GM21619 (cell line): ENCODE measurements at regions not wholly inside any gene's neighbourhood (a gene's known extent, or its start where the extent isn't known, plus 50 kb on each side); places are given as distances from the start of the nearest gene placed in this dataset.

Experiments used
- ATAC-seq: cut with Tn5 transposase; IDR thresholded peaks from one replicate; pipeline ENCODE4 v1.9.1; 2021; ENCODE audit not compliant: unreplicated experiment

DNA sequence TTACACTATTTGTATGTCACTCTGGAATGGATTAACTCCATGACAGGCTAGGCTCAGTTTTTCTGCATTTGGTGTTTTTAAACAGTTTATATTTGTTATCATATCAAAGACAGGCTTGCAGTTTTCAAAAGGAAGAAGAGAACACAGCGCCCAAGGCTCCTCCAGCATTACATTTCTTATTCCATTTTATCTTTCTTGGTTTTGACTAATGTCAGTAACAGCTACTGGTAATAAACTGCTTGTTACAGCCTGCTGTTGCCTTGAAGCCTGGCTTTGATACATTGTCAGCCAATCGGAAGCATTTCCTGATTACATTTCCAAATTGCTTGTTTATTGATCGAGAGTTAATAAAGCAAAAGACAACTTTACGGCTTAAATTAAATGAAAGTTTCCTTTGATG, 166.0 kb upstream of the MDFIC start:
- ATAC-seq: no peak

DNA sequence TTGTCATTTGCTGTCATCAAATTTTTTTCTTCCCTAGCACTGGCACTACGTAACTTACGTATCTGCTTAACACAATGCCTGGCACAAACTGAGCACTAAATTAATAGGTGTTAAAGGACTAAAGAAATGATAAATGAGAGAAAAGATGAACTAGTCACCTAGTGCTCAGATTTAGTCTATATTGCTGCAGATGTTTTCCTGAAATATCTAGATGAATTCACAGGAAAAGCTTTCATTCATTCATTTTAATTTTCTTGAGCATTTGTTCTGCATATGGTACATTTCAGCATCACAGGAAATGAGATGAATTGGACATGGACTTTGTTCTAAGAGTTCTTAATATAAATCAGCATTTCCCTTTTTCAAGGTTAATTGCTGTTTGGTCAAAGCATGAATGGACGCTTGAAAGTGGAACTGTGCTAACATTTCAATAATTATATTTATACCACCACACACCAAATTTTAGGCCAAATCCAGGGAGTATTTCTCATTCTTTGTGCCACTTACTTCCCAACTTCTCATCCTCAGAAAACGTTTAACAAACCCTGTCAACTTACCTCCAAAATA, 163.2 kb upstream of the MDFIC start:
- ATAC-seq: no peak

DNA sequence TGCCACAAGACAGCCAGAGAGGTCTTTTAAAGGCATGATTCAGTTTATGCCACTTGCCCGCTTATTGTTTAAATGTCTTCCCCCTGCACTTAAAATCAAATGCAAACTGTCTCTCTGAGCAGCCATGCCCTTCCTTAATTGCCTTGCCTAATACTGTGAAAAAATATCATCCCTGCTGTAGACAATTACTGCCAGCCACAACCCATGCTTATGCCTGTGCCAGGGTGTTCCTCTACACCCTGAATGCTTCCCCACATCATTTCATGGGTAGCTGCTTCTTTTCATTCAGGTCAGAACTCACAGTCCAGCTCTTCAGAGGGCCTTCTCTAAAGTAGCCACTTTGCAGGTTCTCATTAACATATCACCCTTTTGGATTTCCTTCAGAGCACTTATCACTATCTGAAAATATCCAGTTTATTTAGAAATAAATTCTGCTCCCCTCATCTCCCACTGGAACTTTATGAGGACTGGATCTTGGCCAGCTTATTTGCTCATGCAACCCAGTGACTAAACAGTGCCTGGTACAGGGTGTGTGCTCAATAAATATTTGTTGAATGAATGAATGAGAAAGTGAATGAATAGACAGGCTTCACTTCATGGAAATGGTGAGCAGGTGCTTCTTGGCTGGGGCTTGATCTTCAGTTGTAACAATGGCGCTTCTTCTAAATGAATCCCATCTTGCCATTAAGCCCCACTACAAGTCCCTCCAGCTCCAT, 162.4 kb upstream of the MDFIC start:
- ATAC-seq: no peak

DNA sequence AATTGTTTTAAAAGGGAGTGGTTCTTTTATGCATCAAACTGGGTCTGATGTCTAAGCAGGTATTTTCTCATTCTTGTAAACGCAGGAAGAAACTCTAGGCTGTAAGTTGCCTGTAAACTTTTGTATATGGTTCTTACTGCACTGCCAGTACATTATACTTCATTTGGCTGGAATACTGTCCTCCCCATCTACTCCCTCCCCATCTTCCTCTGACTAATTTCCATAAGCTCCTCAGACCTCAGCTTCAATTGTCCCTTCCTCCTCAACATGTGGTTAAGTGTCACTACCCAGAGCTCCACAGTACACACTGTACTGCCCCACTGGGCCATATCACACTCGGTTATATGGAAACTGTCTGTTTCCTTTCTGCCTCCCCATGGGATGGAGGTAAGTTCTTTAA, 161.4 kb upstream of the MDFIC start:
- no peak for ATAC-seq

DNA sequence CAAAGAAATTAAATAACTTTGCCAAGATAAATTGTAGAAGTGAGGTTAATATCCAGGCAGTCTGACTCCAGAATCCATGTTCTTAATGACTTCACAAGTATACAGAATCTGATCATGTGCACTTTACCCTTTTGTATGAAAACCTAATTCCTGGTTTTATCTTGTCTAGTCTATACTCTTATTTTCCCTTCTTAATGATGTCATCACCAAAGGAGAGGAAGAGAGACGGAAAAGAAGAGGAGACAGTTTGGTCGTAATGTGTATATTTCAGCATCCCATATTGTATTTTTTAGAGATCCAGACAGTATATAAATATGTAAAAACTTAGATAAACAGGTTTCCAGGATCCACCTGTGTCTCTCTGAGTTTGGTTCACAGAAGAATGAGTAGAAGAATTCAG, 159.9 kb upstream of the MDFIC start:
- ATAC-seq: no peak

DNA sequence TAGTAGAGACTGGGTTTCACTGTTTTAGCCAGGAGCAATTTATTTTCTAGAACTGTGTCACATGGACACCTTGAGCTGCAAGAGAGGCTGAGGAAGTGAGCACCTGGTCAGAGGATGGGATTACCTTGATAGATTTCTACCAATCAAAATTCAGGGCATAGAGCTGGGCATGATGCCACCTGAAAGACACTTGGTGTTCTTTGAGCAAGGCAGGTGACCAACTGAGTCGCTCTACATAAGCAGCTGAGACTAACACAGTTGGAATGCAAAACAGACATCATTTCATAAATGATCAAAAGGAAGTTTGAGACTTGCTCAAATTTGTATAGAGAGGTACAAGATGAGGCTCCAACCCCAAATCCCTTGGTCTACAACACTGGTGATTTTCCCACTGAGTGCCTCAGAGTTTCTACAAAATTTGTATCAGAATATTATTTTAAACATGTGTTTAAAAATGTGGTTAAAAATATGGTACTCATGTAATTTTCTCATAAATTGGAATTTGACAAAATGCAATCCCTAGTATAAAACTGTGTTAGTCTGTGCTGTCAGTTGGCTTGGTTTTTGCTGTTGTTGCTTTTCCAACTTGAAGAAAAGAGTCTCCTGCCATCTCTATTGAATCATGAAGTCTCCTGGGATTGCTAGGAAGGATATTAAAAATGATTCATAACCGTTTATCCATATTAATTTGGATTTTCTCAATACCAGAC, 156.4 kb upstream of the MDFIC start:
- ATAC-seq: no peak

DNA sequence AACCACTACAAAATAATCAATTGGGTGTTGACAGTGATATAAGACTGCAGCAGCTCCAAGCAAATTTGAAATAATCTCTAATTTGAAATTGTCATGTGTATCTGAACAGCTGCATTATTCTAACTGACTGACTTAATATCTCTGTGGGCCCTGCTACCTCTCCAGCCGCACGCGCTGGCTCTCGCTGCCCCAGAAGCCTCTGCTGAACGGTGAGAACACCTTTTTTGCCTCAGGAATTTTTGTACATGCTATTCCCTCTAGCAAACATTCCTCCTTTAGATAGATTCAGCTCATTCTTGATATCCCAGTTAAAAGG, 155.9 kb upstream of the MDFIC start:
- ATAC-seq: no peak

DNA sequence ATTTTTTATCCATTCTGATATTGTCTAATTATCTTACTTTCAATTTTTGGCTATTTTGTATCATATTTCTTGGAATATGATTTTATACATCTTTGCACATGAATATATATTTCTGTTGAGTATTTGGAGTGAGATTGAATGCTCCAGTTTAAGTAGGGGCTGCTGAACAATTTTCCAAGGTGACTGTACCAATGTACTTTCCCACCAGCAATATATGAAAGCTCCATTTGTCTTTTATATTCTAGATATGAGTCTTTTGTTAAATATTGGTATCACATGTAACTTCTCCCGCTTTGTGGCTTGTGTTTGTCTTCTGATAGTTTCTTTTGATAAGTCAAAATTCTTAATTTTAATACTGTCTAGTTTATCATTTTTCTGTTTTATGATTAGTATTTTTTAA, 144.6 kb upstream of the MDFIC start:
- ATAC-seq: no peak

DNA sequence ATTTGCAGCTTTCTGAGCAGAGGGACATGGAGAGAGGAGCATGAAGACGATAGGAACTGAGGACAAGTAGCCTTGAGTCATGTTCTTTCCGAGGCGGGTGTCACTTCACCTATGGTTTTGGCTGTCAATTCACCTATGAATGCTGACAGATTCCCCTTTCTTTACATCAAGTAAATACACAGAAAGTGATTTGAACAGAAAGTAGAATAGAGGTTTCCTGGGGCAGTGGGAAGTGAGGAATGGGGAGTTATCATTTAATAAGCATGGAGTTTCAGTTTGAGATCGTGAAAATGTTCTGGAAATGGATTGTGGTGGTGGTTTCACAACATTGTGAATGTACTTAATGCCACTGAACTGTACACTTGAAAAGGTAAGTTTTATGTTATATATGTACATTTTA, 138.4 kb upstream of the MDFIC start:
- ATAC-seq: no peak

DNA sequence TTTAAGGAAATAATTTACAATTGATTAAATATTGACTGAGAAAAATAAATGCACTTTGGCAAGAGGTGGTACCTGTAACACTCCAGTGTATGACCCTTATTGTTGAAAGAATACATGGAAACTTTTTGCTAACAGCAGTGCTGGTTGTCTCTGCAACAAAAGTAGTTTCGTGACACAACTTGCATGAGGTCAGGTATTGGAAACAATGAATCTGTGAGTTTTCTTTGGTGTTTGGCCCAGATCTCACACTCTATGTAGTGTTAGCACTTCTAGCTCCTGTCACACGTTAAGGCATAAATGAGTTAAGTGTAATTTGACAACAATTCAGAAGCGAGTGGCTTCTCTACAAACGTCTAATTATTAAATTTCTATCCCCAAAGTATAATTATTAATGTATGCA, 137.7 kb upstream of the MDFIC start:
- ATAC-seq: no peak

DNA sequence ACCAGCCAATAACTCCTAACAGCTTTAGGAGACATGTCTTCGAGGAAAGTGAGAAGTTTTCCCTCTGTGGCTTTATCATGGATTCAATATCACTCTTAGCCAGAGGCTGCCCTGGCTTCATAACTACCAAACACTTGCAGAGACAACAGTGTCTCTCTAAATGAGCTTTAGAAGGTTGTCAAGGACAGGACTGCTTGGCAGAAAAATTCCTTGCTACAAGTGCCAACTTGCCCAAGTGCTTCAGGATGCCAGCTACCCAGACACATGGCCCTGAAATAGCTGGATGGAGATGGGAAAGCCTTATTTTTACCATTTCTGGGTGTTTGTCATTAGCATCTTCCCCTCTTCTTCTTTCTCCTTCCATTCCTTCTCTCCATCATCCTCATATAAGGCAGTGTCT, 137.1 kb upstream of the MDFIC start:
- ATAC-seq: no peak

DNA sequence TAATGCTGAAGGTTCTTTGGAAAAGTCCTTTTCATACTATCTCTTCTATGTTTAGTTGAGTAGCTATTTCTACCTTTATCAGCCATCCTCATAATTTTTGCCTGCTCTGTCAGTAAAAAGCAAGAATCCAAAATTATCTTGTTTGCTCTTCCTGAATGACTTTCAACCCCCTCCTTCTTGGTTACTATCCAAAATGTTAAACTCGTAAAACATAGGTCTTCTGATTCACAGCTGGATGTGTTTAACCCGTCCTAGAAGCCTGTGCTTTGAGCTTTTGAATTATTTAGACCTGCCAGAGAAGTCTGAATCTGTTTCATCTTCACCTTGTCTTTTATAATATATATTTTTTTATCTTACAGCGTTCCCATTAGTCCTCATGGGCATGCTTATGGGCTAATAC, 136.4 kb upstream of the MDFIC start:
- ATAC-seq: no peak

DNA sequence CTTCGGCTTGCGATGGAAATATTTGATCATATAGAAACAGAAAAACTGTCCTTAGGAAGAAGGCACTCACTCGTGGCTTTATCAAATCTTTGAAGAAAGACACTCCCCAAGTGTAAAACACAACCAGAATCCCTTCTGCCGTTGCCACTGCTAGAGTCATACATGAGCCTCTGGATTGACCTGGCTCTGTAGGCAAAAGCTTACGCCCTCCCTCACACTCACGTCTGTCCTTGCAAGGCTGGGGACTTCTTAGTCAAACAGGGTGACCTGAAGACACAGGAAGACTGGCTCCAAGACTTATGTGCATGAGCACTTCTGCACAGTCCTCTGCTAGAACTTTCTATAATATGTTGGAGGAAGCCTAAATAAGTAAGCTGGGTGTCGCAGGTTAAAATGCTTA, 135.4 kb upstream of the MDFIC start:
- ATAC-seq: no peak

DNA sequence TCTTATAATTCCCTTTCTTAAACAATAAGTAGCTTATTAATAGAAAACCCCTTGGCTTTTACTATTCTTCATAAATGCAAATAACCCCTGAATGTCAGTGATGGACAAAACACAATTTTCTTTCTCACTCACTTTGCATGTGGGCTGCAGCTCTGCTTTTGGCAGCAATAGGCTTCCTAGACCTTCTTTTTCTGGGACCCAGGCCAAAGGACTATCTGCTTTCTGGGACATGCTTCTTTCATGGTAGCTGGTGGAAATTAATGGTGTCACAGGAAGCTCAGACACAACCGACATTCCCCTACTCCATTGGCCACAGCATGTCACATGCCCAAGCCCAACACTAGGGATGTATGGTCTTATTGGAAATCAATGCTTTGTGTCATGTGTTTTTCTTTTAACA, 134.3 kb upstream of the MDFIC start:
- no peak for ATAC-seq

DNA sequence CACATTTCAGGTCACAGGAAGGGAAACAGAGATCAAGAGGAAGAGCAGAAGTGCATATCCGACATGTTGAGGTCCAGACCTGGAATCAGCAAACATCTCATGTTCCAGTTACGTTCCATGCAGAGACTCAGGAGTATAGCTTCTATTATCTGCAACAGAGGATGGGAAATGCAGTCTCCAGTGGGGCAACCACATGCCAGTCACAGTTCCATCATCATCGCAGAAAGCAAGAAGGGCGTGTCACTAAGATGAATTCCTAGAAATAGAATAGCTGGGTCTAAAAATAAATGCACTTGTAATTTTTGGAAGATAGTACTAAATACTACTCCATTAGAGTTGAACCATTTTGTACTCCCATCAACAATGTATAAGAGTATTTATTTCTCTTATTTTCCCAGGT, 133.2 kb upstream of the MDFIC start:
- no peak for ATAC-seq

DNA sequence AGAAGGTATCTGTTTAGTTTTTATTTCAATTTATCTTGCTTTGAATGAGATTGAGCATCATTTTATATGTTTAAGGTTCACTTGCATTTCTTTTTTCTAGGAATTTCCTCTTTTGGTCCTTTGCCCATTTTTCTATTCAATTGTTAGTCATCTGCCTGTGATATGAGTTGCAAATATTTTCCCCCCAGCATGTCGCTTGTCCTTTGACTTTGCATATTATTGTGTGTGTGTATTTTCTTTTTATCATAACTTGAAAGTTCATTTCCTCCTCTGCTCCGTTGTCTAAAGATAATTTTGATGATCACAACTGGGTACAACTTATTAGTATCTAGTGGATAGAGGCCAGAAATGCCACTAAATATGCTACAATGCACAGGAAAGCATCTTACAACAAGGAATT, 132.7 kb upstream of the MDFIC start:
- no peak for ATAC-seq

DNA sequence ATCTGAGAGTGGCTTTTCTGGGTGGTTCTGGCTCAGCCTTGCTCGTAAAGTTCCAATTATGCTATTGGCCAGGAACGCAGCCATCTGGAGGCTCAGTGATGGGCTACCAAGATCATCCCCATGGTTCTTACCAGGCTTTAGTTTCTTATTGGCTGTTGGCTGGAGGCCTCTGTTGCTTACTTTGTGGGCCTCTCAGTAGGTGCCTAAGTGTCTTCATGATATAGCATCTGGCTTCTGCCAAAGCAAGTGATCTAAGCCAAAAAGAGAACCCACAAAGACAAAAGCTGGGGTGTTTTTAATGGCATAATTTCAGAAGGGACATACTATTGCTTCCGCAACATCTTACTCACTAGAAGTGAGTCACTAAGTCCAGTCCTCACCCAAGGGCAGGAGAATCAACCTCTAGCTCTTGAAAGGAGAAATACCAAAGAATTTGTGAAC, 132.0 kb upstream of the MDFIC start:
- ATAC-seq: no peak

DNA sequence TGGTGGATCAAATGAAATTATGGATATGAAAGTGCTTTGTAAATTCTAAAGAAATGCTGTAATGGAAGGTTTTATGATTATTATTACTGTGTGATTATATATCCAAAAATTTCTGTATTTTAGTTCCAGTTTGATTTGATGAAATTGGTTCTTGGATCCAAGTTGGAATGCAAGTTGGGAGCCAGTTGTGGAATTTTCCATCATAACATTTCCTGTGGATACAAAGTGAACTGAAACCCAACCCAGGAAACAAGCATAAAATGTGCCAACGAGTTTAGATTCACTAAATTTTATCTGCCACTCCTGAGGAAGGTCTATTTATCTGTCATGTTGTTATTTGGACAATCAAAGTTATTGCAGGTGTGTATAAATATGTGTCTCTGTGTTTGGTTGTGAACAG, 131.4 kb upstream of the MDFIC start:
- ATAC-seq: no peak

DNA sequence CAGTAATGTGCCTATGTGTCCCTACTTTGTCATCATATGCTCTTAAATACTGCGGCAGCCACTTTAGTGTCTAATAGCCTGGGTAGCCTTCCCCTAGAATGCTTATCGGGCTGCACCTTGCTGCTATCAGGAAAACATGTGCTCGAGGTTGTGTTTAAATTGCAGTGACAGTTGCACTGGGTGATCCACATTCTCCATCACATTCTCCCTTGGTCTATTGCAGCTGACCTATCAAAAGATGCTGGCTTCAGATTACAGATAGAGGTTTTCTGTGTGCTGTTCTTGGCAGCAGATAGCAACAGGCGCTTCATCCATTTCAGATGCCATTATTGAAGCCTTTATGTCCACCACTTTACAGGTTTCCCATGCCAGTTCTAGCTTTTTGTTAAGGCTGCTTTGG, 130.1 kb upstream of the MDFIC start:
- ATAC-seq: no peak

DNA sequence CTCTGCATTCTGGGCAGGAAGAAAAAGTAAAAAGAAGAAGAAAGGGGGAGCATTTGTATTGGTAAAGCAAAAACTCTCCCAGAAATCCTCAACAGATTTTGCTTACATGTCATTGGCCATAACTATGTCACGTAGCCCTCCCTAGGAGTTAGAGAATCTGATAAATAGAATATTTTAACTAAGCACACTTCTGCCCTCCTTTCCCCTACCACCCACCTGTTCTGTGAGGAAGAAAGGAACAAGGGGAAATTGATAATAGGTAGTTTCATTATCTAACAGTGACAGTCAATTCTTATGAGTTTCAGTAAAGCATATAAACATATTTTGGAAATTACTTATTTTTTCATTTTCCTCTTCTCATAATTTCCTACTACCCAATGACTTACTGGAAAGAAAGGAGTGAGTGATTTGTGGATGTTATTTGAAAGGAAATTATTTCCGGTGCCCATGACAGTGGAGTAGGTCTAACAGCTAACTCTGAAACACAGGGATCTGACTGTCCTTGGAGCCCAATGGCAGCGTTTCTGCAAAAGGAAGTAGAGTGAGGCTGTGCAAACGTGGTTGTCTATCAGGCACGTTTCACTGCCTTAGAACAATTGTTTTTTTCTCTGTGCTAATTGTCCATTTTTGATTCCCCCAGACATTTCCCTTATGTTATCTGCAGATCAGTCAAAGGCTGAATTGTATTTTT, 128.6 kb upstream of the MDFIC start:
- no peak for ATAC-seq

DNA sequence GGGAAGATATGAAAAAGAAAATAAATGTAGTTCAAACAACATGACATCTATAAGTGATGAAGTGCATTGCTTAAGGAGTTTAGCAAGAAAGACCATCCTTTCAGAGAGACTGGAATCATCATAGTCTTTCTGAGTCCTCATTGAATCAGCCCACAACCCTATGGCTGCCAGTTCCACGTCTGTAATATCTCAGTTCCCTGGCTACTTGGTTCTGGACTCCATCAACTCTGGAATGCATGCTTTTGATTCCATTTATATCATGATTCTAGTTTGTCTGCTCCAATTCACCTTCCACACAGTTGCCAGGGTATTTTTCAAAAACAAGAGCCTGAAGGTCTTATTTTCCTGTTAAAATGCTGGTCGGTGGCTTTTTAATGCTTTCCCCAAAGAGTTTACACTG, 126.4 kb upstream of the MDFIC start:
- ATAC-seq: no peak

DNA sequence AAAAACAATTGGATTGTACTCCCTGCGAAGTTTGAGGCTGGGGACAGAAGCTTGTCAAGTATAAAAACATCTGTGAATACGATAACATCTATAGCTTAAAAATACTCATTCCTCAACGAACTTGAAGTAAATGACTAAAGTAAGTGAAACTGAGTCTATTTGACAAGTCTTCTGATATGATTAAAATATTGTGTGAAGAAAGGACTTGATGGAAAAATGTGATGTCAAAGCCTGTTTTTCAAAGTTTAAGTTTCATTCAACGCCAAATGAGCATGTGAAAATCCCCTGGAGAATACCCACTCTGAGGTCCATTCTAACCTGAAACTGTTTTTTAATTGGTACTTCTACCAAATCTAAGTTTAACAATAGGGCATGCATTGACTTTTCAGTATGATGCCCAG, 122.3 kb upstream of the MDFIC start:
- ATAC-seq: no peak
